ENCODE measurements at regions not wholly inside any gene's neighbourhood (a gene's known extent, or its start where the extent isn't known, plus 50 kb on each side); places are given as distances from the start of the nearest gene placed in this dataset.

DNA sequence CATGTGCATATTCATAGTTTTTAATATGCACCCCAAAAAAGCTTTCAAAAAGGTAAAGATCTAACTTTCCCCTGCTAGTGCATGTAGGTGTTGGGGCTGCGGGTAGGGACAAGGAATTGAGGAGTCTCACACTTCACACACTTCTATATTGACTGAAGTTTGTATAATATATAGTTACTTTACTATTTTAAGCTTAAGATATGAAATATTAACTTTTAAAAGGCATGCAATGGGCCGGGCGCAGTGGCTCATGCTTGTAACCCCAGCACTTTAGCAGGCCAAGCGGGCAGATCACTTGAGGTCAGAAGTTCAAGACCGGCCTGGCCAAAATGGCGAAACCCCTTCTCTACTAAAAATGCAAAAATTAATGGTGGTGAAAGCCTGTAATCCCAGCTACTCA is 109.1 kb upstream of the SH3BP4 start:
- TF ChIP-seq, protein P1, sequence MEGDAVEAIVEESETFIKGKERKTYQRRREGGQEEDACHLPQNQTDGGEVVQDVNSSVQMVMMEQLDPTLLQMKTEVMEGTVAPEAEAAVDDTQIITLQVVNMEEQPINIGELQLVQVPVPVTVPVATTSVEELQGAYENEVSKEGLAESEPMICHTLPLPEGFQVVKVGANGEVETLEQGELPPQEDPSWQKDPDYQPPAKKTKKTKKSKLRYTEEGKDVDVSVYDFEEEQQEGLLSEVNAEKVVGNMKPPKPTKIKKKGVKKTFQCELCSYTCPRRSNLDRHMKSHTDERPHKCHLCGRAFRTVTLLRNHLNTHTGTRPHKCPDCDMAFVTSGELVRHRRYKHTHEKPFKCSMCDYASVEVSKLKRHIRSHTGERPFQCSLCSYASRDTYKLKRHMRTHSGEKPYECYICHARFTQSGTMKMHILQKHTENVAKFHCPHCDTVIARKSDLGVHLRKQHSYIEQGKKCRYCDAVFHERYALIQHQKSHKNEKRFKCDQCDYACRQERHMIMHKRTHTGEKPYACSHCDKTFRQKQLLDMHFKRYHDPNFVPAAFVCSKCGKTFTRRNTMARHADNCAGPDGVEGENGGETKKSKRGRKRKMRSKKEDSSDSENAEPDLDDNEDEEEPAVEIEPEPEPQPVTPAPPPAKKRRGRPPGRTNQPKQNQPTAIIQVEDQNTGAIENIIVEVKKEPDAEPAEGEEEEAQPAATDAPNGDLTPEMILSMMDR (IDR thresholded peaks at IDR 0.05): no peak
- no peak for TF ChIP-seq EP300 (IDR thresholded peaks at IDR 0.05)
- TF ChIP-seq POLR2A (IDR thresholded peaks at IDR 0.05; ENCODE audit: low read depth): no peak
- TF ChIP-seq POLR2AphosphoS5 (IDR thresholded peaks at IDR 0.05): no peak

All from esophagus muscularis mucosa (tissue), 4 donors.